ENCODE measurements at regions not wholly inside any gene's neighbourhood (a gene's known extent, or its start where the extent isn't known, plus 50 kb on each side); places are given as distances from the start of the nearest gene placed in this dataset.
"Not testable (repeated sequence)": the region's sequence is repeated elsewhere in the genome, so short reads cannot be mapped to it uniquely, and the experiment has no call there.

DNA sequence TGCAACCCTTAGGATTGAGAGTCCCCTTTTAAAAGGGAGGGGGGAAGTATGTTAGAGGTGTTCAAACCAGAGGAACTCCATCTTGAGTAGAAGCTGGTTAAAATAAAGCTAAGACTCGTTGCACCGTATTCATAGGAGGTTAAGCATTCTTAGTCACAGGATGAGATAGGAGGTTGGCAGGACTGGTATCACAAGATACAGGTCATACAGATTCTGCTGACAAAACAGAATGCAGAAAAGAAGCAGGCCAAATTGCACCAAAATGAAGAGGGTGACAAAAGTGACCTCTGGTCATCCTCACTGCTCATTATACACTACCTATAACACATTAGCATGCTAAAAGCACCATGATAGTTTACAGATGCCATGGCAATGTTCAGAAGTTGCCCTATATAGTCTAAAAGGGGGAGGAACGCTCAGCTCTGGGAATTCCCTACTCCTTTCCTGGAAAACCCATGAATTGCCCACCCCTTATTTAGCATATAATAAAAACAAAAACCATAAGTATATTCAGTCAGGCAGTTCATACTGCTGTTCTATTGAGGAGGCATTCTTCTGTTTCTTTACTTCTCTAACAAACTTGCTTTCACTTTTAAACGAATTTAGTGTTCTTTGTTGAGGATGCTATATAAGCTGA lies 192.2 kb upstream of the NDUFV2 start:
- TF ChIP-seq, protein P1, sequence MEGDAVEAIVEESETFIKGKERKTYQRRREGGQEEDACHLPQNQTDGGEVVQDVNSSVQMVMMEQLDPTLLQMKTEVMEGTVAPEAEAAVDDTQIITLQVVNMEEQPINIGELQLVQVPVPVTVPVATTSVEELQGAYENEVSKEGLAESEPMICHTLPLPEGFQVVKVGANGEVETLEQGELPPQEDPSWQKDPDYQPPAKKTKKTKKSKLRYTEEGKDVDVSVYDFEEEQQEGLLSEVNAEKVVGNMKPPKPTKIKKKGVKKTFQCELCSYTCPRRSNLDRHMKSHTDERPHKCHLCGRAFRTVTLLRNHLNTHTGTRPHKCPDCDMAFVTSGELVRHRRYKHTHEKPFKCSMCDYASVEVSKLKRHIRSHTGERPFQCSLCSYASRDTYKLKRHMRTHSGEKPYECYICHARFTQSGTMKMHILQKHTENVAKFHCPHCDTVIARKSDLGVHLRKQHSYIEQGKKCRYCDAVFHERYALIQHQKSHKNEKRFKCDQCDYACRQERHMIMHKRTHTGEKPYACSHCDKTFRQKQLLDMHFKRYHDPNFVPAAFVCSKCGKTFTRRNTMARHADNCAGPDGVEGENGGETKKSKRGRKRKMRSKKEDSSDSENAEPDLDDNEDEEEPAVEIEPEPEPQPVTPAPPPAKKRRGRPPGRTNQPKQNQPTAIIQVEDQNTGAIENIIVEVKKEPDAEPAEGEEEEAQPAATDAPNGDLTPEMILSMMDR (IDR thresholded peaks at IDR 0.05; ENCODE audit: low read depth, low read length), result no peak
- Histone ChIP-seq H3K4me1 (ENCODE audit: low read depth) (no peaks in the 10 kb centered on the region), H3K36me3 (no peaks in the 10 kb centered on the region), H3K9me3 (ENCODE audit: low read depth) (no peaks in the 10 kb centered on the region), H3K27ac (no peak overlapping the region), H3K4me3 (no peak overlapping the region), H3K27me3 (no peaks in the 10 kb centered on the region)
- no peak for DNase-seq (ENCODE audit: low read depth in 1 of 2, low spot score in 1 of 2)

DNA sequence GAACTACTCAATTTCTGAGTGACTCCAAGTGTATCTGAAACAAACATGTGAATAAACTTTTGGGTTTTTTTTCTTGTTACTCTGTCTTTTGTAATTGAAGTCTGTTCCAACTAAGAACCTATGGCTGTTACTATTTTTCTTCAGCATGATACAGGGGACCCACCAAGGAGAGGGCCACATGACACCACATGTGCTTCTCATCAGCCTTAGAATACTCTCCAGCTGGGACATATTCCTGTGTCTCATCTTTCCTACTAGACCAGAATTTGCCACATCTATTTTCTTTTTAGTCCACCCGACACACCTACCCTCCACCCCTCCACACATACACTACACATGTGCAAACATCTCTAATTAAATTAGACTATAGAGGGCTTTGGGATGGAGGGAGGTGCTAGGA lies 191.7 kb upstream of the NDUFV2 start:
- Histone ChIP-seq H3K36me3 (no peaks in the 10 kb centered on the region), H3K9me3 (ENCODE audit: low read depth) (no peaks in the 10 kb centered on the region), H3K4me1 (ENCODE audit: low read depth) (no peaks in the 10 kb centered on the region), H3K27me3 (no peaks in the 10 kb centered on the region), H3K4me3 (no peak overlapping the region), H3K27ac (no peak overlapping the region)
- no peak for DNase-seq (ENCODE audit: low read depth in 1 of 2, low spot score in 1 of 2)
- TF ChIP-seq, protein P1 (IDR thresholded peaks at IDR 0.05; ENCODE audit: low read depth, low read length), result no peak

DNA sequence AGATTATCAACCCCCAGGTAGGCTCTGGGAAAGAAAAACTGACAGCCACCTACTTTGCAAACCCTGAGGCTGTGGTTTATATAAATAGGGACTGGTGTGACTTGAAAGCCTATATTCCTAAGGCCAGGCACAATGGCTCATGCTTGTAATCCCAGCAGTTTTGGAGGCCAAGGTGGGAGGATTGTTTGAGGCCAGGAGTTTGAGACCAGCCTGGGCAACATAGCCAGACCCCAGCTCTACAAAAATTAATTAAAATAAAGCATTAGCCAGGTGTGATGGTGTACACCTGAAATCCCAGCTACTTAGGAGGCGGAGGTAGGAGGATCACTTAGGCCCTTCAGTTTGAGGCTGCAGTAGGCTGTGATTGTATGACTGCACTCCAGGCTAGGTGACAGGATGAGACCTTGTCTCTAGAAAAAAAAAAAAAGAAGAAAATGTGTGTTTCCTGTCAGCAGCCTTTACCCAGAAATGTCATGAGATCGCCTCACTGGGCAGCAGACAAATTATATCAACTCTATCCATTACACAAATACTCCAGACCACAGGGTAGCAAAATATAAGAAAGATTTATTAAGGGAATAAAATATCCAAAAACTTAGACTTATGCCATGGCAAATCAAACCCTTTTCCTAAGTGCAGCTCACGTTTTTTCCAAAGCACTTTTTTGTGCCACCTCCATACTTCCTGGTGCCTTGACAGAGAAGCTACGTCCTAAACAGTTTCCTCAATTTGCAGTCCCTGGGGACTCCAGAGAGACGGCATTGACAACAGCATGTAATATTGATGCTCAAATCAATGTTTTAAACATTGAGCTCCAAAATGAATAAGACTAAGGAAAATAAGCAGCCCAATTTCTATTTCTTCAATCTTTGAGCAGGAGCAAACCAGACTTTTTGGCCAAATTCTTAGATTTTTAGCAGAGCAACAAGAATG lies 190.8 kb upstream of the NDUFV2 start:
- no peak for DNase-seq (ENCODE audit: low read depth in 1 of 2, low spot score in 1 of 2)
- TF ChIP-seq, protein P1 (IDR thresholded peaks at IDR 0.05; ENCODE audit: low read depth, low read length), result no peak
- Histone ChIP-seq H3K36me3 (no peaks in the 10 kb centered on the region), H3K4me1 (ENCODE audit: low read depth) (no peaks in the 10 kb centered on the region), H3K27ac (no peak overlapping the region), H3K27me3 (no peaks in the 10 kb centered on the region), H3K4me3 (no peak overlapping the region), H3K9me3 (ENCODE audit: low read depth) (no peaks in the 10 kb centered on the region)

DNA sequence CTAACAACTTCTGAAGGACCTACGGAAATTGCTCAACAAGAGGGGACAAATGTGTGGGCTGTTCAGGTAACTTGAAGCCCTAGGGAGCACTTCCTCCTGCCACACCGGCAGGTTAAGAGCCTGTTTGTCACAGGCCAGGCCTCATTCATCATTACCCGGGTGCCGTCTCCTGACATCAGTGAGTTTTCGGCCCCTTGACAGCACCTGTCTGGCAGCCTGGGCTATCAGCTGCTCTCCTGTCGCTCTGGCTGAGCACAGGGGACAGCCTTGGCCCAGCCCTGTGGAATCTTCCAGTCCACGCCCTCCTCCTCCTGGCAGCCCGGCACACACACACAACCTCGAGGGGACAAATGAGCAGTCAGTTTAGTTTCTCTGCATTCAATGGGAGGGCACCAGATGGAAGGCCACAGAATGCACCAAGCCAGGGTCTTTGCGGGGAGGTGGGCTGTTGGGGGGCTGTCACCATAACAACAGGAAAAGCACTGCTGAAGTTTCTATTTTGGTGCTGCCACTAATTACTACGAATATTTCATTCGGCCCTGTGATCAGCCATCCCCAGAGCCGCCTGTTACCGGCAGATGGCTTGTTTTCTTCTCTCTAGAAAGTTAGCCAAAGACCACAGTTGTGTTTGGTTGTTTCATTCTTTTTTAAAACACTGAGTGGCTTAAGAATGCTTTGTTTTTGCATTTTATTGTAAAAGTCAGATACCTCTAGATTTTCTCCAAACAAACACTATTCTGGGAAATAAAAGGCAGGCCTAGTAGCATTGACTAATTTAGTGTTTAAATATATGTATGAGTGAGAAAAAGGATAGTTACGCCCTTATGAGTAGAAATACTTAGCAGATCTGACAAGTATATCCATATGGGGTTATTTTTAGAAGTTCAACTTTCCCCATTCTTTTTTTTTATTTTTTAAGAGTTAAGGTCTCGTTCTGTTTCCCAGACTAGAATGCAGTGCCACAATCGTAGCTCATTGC lies 189.9 kb upstream of the NDUFV2 start:
- Histone ChIP-seq H3K9me3 (ENCODE audit: low read depth) (no peaks in the 10 kb centered on the region), H3K36me3 (no peaks in the 10 kb centered on the region), H3K27ac (no peak overlapping the region), H3K4me3 (no peak overlapping the region), H3K27me3 (no peaks in the 10 kb centered on the region), H3K4me1 (ENCODE audit: low read depth) (no peaks in the 10 kb centered on the region)
- TF ChIP-seq, protein P1 (IDR thresholded peaks at IDR 0.05; ENCODE audit: low read depth, low read length), result no peak
- DNase-seq (ENCODE audit: low read depth in 1 of 2, low spot score in 1 of 2), result peak in 1 of 2 donors; percentile 0

DNA sequence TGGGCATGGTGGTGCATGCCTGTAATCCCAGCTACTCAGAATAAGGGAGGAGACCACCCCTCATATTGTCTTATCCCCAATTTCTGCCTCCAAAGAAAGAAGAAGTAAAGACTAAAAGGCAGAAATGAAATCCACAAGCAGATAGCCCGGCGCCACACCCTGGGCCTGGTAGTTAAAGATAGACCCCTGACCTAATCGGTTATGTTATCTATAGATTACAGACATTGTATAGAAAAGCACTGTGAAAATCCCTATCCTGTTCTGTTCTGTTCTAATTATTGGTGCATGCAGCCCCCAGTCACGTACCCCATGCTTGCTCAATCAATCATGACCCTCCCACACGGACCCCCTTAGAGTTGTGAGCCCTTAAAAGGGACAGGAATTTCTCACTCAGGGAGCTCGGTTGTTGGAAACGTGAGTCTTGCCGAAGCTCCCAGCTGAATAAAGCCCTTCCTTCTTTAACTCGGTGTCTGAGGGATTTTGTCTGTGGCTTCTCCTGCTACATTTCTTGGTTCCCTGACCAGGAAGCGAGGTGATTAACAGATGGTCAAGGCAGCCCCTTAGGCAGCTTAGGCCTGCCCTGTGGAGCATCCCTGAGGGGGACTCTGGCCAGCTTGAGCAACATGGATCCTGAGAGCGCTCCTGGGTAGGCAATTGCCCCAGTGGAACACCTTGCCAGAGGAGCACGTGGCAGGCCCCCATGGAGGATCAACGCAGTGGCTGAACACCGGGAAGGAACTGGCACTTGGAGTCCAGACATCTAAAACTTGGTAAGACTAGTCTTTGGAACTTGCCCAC lies 188.7 kb upstream of the NDUFV2 start:
- DNase-seq (ENCODE audit: low read depth in 1 of 2, low spot score in 1 of 2); H3K36me3 ChIP-seq; H3K4me1 ChIP-seq (ENCODE audit: low read depth); H3K27me3 ChIP-seq; H3K27ac ChIP-seq; H3K9me3 ChIP-seq (ENCODE audit: low read depth); H3K4me3 ChIP-seq: not testable (repeated sequence)

DNA sequence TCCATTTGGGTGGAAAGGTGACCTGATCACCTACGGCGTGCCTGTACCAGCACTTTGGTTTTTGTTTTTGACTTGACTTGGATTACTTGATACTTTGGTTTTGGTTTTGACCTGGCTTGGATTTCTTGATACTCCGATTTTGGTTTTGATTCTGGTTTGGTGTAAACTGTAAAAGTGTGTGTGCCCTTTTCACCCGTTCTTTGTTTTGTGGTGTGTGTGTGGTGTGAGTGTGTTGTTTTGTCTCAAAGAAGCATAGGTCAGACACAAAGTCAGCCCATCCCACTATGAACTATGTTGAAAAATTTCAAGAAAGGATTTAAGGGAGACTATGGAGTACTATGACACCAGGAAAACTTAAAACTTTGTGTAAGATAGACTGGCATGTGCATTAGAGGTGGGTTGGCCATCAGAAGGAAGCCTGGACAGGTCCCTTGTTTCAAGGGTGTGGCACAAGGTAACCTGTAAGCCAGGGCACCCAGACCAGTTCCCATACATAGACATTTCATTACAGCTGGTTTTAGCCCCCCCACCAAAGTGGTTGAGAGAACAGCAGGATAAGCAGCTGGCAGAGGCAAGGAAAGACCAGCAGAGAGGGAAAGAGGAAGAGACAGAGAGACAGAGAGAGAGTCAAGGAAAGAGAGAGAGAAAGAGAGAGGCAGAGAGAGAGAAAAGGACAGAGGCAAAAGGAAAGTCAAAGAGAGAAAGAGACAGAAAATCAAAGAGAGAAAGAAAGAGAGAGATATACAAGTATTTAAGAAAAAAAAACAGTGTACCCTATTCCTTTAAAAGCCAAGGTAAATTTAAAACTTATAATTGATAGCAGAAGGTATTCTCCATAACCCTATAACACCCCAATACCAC lies 187.9 kb upstream of the NDUFV2 start:
- H3K9me3 ChIP-seq (ENCODE audit: low read depth); H3K27me3 ChIP-seq; H3K27ac ChIP-seq; DNase-seq (ENCODE audit: low read depth in 1 of 2, low spot score in 1 of 2); H3K4me1 ChIP-seq (ENCODE audit: low read depth); H3K36me3 ChIP-seq; H3K4me3 ChIP-seq: not testable (repeated sequence)
